GM21381 (cell line): ENCODE measurements at regions not wholly inside any gene's neighbourhood (a gene's known extent, or its start where the extent isn't known, plus 50 kb on each side); places are given as distances from the start of the nearest gene placed in this dataset.
"Not testable (repeated sequence)": the region's sequence is repeated elsewhere in the genome, so short reads cannot be mapped to it uniquely, and the experiment has no call there.

ENCODE experiments used
- ATAC-seq: cut with Tn5 transposase; IDR thresholded peaks from one replicate; pipeline ENCODE4 v1.9.1; 2021; ENCODE audit warnings: mild to moderate bottlenecking, moderate library complexity; ENCODE audit not compliant: unreplicated experiment

DNA sequence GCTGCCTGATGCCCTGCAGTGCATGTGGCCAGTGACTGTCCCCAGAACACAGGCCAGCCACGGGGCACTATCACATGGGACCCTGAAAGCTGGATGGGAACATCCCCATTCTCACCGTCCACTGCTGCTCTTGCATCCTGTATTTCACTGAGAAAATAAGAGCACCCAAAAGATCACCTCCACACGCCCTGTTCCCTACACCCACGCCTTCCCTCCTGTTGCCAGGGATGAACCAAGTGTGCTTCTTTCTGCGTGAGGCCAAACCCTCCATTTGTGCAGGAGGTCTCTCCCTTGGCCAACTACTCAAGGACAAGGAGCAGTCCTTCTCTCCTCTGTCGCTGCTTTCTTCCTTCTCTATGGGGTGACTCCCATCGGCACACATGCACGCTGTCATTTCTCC lies 118.3 kb downstream of the LRRC37A3 start:
- ATAC-seq = not testable (repeated sequence)

DNA sequence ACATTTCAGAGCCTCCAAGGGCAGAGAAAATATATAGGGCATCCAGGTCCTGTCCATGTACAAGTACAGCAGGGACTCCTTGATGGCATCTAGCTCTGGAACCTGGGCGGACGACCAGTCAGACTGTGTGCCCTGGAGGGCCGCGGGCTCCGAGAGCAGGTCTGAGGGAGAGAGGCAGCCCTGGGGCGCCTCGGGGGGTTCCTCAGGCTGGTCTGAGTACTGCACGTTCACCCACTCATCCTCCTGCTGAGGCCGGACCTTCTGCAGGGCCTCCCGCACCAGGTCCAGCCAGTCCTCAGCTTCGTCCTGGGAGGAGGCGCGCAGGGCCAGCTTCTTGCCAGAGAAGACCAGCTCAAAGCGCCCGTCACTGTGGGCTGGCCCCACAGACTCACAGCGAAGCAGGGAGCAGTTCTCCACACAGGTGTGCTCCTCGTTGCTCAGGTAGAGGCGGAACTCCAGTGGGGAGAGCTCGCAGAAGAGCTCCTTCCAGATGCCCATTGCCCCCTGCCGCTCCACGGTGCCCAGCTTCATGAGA lies 118.8 kb downstream of the LRRC37A3 start:
- ATAC-seq = not testable (repeated sequence)

DNA sequence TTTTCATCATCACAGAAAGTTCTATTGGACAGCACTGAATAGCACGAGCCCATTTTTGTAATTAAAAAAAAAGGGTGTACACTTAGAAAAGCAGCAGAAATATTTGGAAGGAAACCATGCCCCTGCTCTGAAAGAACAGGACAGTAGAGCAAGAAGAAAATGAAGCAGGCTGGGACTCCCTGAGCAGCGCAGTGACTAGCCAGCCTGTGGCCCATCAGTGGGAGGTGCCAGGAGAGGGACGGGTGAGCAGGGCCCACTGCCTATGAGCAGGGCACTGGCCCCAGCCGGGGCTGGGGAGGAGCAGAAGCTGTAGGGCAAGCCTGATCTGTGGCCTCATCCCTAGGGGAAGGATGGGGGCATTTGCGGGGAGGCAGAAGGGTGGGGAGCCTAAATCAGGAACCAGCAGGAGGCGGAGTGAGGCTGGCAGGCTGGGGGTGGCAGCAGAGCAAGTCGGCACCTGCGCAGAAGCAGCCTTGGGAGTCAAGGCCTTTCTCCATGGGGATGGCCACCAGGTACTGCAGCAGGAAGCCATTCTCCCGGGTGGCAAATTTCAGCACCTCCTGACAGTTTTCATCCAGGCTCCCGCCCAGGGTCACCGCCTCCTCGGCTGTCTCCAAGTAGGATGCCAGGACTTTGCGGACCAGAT lies 119.6 kb downstream of the LRRC37A3 start:
- ATAC-seq = not testable (repeated sequence)

DNA sequence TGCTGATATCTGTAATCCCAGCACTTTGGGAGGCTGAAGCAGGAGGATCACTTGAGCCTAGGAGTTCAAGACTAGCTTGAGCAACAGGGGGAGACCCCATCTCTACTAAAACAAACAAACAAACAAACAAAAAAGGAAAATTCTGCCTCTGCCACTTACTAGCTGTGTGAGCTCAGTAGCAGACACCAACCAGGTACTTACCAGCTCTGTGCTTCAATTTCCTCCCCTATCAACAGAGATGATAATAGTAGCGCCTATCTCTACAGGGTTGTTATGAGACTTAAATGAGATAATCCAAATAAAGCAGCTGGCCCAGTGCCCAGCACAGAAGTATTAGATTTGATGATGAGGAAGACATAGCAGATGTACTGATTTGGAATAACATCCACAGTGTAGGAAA lies 120.3 kb downstream of the LRRC37A3 start:
- not testable (repeated sequence) for ATAC-seq

DNA sequence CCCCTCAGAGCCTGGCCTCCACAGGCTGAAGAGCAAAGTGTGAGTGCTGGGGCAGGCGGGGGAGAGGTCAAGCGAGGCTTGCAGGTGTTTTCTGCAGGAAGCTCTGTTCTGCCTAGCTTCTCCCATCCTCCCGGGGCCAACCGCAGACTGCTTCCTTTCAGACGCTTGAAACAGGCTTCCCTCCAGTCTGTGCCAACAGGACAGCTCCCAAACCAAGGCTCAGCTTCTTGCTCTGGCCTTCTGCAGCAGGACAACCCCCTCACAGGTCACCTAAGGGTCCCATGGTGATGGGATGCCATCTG lies 120.8 kb downstream of the LRRC37A3 start:
- ATAC-seq = not testable (repeated sequence)

DNA sequence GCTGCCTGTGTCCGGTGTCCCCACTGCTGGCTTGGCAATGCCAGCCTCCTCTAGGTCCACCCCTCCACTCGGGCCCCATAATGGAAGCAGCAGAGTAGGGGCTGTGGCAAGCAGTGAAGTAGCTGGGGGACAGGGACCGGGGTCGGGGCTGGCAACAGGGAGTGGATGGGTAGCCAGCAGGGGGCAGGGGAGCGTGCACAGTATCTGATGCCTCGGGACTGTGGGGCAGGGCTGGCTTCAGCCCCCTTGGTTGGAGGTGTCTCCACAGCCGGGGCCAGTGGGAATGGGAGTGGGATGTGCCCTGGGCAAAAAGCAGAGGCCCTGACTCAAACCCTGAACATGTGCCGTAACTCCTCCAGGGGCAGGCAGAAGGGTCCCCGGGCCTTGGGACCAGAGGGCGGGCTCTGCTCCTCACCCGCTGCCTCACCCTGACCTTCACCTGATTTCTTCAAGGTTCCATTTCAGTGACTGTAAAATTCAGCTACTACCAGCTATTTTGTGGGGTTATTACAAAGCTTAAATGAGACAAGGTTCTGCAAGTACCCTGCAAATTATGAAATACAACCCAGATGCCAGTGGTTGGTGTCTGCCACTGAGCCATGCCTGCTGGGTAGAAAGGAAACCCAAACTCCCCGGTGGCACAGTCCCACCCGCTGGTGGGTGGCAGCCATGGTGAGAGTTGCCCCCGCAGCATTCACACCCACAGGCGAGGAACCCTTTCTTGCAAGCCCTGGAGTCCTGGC lies 121.4 kb downstream of the LRRC37A3 start:
- not testable (repeated sequence) for ATAC-seq

DNA sequence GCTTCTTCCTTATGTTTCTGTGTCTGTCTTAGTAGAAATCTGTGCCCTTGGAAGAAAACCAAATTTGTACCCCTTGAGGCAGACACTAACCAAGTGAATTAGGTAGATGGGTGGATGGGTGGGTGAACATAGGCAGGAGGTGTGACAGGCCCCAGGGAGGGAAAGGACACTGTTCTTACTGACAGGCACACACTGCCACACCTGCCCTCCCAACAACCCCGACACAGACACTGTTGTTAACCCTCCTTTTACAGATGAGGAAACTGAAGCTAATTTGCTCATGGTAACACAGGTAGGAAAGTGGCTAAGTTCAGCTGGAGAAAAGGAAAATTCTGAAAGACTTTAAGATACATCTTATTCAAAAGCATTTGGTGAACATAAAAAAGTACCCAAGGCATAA lies 123.9 kb downstream of the LRRC37A3 start:
- ATAC-seq = not testable (repeated sequence)

DNA sequence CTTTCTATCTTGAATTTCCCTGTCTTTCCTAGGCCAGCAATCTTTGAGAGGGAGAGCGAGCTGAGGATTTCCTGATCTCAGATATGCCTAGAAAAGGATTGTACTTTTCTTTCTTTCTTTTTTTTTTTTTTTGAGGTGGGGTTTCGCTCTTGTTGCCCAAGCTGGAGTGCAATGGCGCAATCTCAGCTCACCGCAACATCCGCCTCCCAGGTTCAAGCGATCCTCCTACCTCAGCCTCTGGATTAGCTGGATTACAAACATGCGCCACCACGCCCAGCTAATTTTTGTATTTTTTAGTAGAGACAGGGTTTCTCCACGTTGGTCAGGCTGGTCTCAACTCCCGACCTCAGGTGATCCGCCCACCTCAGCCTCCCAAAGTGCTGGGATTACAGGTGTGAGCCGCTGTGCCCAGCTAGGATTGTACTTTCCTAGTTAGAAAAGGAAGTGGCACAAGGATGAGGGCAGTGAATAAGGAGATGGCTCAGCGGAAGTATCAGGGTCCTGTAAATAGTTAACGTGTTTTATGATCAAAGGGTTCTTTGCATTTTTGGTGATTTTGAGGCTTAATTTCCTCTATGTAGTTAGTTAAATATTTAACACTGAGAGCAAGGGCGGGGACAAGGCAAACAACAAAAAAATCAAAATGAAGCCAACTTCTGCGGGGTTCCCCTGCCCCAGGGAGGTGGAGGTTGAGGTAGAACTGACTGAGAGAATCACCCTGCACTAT lies 124.6 kb downstream of the LRRC37A3 start:
- ATAC-seq = not testable (repeated sequence)

DNA sequence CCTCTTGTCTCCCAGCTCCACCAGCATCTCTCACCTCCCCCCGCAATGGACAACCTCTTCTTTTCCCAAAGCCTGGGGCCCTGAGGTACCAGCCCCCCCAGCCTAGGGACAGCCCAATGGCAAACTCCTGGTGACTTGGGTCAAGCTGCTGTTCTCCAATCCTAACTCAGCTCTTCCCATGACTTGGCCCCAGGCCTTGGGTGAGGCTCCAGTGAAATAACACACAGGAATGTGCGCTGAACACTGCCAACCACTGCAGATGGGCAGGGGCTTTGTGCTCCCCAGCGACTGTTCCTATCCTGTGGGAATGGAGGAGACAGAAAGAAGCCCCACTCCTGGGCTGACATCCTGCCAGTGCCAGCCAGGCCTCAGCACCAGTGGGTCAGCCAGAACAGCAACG lies 125.2 kb downstream of the LRRC37A3 start:
- ATAC-seq = not testable (repeated sequence)

DNA sequence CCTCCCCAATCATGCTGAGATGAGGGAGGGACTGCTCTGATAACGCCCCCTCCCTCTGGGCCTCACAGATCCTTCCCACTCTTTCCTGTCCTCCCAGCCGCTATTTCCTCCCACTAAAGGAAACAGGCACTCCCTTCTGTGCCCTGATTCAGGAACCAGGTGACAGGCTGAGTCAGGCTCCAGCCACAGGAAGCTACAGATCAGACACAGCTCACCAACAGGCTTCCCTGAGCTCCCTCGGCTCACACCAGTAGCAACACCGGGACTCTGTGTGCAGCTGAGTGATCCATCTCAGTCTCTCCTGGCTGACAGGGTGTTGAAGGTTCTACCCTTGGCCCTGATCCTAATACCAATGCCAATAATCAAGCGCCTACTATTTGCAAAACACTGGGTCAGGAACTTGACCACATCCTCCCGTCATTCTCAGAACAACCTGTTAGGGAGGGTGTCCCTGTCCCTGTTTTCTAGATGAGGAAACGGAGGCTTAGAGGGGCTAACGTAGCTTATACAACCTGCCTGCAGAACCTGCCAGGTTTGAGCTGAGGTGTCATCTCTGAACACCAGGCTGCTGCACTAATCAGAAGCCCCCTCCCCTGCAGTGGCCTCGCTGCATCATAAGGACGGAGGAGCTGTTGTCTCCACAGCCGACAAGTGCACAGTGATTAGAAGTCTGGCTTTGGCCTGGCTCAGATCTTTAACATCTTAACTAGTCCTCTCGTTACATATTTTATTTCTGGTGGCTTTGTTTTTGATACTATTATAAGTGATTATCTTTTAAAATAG lies 126.3 kb downstream of the LRRC37A3 start:
- not testable (repeated sequence) for ATAC-seq

DNA sequence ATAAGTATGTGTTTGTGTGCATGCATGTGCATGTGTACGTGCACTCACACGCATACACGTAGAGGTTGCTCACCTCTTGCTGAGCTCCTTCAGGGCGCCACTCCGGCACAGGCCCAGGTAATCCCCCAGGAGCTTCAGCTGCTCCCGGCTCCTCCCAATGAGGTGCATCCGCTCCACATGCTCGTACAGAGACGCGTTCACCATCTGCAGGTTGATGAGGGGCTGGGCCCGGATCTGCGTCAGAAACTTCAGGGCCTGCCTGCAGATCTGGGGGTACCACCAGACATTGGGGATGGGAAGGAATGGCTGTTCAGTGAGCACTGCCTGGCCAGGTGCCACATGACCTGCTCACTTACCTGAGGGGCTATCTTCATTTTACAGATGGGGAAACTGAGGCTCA lies 127.0 kb downstream of the LRRC37A3 start:
- not testable (repeated sequence) for ATAC-seq

DNA sequence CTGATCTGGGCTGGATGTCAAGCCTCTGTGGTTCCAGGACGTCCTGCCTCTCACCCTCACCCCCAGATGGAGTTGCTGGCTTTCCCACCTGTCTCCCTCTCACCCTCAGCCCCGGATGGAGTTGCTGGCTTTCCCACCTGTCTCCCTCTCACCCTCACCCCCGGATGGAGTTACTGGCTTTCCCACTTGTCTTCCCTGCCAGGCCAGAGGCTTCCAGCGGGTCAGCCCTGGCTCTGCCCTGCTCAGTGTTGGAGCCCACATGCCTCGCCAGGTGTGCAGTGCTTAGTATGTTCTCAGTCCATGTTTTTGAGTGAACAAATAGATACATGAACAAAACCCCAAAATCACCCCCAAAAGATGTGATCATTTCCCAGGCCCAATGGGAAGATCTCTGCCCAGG lies 127.6 kb downstream of the LRRC37A3 start:
- ATAC-seq = not testable (repeated sequence)

DNA sequence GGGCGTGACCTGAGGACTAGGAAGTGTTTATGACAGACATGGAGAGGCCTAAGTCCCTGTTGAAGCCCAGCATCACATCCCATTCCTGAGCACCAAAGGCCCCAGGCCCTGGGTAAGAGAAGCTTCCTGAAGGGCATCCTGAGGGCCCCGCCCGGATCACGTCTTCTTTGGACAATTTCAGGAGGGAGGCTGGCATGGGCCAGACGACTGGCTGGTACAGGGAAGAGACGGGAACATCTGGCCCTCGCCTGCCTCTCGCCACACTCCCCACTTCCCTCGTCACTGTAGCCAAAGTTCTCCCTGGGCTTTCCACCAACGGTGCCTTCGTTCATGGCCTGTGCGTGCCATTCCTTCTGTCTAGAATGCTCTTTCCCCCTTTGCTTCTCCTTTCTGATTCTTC lies 128.1 kb downstream of the LRRC37A3 start:
- ATAC-seq = not testable (repeated sequence)

DNA sequence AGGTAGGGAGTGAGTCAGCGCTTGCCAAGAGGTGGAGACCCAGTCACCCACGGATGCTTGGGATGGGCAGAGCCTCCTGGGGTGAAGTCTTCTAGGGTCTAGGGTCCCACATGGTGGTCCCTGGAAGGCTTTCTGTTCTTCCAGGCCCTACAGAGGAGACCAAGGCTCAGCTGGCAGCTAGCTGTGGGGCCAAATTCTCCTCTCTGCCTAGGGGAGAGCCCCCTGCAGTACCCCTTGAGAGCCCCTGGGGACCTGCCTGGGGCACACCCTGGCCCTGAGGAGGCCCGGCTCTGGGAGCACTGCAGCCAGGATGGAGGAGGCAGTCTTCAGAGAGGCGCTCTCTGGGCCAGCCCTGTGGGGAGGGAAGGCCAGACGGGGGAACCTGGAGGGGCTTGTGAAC lies 128.6 kb upstream of the SMURF2 start:
- ATAC-seq = not testable (repeated sequence)

DNA sequence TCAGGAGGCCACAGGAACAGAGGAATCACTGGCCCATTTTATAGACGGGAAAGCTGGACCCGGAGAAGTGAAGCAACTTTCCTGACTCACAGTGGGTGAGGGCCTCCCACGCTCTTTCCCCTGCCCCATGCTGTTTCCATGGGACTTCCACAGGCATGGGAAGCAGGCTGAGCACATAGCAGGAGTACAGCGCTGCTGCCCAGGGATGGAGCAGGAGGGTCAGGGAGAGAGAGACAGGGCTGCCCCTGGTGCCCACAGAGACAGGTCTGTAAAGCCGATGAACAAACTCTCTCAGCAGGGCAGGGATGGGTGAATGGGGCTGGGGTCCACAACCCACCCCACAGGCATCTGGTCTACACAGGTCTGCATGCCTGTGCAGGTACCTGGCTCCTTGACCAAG lies 128.1 kb upstream of the SMURF2 start:
- ATAC-seq = not testable (repeated sequence)

DNA sequence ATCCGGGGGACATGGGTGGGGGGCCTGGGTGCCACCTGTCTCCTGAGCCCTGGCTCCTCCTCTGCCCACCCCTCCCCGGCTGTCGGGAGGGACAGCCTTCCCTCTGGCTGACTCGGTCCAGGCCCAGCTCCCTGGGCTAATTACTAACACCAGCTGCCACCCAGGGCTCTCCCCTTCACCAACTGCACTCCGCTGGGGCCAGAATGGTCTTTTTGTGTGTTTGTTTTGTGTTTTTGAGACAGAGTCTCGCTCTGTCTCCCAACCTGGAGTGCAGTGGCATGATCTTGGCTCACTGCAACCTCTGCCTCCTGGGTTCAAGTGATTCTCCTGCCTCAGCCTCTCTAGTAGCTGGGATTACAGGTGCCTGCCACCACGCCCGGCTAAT lies 126.9 kb upstream of the SMURF2 start:
- ATAC-seq = not testable (repeated sequence)

DNA sequence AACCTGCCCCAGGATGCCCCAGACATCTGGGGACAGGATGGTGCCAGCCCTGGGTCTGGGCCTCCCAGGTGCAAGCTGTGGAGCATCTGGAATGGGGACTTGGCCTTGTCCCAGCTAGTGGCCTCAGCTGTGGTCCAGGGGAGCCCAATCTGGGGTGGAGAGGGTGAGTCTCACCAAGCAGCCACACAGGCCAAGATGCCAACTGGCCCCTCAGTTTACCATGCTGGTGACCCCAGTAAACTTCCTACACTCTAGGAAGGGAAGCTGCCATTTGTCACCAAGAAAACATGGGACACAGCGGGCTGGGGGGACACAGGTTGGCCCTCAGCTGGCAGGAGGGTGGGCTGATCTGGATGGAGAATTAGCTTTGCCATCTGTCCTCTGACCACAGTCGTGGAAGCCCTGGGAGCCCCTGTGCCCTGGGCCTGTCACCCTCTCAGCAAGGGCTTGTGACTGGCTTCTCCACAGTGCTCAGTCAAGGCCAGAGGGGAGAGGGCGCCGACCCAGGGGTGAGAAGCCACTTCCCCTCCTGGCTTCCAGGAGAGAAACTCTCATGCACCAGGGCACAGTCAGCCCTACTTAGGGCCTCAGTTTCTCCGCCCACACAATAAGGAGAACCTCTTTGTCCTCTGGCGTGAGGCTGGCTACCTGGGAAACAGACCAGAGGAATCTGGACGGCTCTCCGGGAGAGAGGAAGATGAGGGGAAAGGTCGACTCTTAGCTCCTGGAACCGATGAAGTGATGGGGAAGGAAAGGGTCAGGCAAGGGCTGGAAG lies 126.4 kb upstream of the SMURF2 start:
- ATAC-seq = no peak

DNA sequence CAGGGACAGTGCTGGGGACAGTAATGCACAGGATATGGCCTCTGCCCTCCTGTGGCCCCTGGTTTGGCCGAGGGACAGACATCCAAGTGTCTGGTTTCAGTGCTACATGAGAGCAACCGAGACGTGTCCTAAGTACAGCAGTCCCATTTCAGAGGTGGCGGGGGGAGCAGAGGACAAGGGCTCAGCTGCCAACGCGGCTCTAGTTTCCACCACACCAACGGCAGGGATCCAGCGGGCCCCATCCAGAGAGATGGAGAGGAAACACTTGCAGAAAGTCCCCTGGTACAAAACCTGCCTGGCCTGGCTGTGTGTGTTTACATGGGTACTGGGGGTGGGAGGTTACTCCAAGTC lies 125.8 kb upstream of the SMURF2 start:
- ATAC-seq = no peak

DNA sequence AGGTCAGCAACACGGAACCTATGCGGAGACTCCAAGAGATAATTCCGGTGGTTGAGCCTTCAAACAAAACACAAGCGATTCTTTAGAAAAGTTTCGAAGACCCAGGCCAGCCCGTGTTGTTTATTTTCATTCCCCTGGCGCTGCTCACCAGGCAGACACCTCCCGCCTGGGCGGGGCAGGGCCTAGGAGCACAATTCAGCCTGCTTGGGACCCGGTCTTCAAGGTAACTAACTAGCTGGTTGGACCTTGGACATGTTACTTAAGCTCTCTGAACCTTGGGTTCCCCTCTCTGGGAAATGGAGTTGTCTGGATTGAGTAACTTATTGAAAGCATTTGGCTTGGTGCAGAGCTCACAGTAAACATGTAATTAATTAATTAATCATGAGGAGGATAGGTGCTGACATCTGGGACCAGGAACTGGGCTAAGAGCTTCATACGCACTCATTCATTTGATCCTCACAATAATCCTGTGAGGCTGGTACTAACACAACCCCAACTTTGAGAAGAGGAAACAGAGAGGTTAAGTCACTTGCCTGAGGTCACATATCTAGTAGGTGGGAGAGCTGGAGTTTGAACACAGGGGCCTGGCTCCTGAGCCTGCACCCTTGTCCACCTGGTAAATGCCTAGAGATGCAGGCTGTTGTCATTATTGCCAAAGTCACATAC lies 125.3 kb upstream of the SMURF2 start:
- ATAC-seq = no peak

DNA sequence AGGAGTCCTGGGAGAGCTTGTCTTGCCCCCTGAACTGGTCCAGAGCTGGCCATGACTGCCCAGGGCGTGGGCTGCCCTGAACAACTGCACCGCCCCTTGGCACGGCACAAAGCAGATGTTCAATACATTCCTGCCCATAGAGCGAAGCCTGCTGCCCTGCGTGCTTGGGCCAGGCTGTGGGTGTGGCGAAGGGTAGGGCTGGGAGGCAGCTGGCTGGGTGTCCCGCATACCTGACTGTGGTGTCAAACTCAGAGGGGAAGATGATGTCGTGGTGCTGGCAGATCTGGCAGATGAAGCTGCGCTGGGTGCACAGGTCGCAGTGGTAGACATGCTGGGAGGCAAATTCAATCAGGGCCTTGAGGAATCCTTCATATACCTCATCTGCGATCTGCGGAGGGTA lies 124.2 kb upstream of the SMURF2 start:
- no peak for ATAC-seq
